ENCODE measurements at regions not wholly inside any gene's neighbourhood (a gene's known extent, or its start where the extent isn't known, plus 50 kb on each side); places are given as distances from the start of the nearest gene placed in this dataset.

- Mint-ChIP-seq H3K36me3 (no peaks in the 10 kb centered on the region), H3K4me3 (no peak overlapping the region), H3K27ac (no peak overlapping the region), H3K9me3 (ENCODE audit: low read depth) (peaks cover 8% of the 10 kb centered on the region), H3K27me3 (no peaks in the 10 kb centered on the region), H3K4me1 (ENCODE audit: low read depth) (no peaks in the 10 kb centered on the region)
These were observed 481.7 kb upstream of the KLF4 start for GRCh38 chr9:107971241-107971640.

DNA sequence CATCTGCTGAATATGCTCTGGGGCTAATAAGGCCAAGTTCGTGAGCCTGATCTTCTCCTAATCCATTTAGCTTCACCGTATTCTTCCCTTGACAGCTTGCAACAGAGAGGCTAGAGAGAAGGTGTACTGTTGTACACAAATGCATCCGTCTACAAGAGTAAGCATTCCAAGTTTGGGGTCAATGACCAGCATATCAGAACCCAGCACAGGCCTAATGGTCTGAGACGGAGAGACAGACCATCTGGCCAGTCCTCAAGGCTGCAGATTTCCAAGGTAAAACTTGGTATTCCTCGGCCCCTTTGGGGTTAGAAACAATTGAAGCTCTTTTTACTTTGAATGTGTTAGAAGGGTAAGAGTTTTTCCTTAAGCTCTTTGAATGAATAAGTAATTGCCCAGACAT lies 481.2 kb upstream of the KLF4 start:
- Mint-ChIP-seq H3K27ac (no peak overlapping the region), H3K4me3 (no peak overlapping the region), H3K27me3 (no peaks in the 10 kb centered on the region), H3K36me3 (no peaks in the 10 kb centered on the region), H3K9me3 (ENCODE audit: low read depth) (peaks cover 8% of the 10 kb centered on the region), H3K4me1 (ENCODE audit: low read depth) (no peaks in the 10 kb centered on the region)

DNA sequence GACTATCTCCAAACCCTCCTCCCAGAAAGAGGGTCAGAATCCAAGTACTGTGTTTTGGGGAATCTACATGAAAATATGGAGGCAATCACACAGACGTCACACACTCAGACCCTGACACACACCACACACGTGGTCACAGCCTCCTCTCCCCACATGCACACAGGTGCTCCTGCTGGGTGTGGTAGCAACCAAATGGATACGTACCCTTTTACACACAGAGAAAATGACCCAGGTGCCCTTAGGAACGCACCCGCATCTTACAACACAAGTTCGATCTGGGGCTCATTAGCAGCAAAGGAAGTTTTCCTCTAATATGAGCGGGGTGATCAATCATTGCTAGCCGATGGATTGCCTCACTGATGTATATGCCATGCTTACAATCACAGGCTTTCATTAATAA lies 480.2 kb upstream of the KLF4 start:
- Mint-ChIP-seq H3K36me3 (no peaks in the 10 kb centered on the region), H3K4me3 (no peak overlapping the region)

DNA sequence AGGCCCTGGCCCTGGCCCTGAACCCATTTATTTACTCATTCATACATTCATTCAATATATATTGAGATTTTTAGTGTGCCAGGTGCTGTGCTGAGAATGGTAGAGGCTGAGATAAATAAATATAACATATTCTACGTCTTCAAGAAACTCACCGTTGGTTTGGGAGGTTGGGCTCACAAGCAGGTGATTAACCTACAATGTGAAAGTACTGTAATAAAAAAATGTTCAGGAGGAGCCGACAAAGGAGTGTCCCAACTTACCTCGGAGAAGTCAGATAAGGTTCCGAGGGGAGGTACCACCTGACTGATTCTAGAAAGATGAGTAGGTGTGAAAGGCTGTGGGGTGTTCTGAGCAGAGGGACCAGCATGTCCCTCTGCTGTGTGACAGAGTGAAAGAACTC lies 479.6 kb upstream of the KLF4 start:
- H3K4me1 Mint-ChIP-seq (ENCODE audit: low read depth) = no peaks in the 10 kb centered on the region
- H3K27ac Mint-ChIP-seq = no peak overlapping the region
- H3K36me3 Mint-ChIP-seq = no peaks in the 10 kb centered on the region
- H3K4me3 Mint-ChIP-seq = no peak overlapping the region
- no peaks in the 10 kb centered on the region for H3K27me3 Mint-ChIP-seq
- peaks cover under 1% of the 10 kb centered on the region for H3K9me3 Mint-ChIP-seq (ENCODE audit: low read depth)

More for the DNA sequence above, 480.2 kb upstream of the KLF4 start:
- Mint-ChIP-seq H3K4me1 (ENCODE audit: low read depth) (no peaks in the 10 kb centered on the region), H3K27me3 (no peaks in the 10 kb centered on the region), H3K9me3 (ENCODE audit: low read depth) (peaks cover 6% of the 10 kb centered on the region), H3K27ac (no peak overlapping the region)

- no peaks in the 10 kb centered on the region for H3K36me3 Mint-ChIP-seq
- no peaks in the 10 kb centered on the region for H3K27me3 Mint-ChIP-seq
- H3K9me3 Mint-ChIP-seq (ENCODE audit: low read depth) = peaks cover 5% of the 10 kb centered on the region
- no peak overlapping the region for H3K4me3 Mint-ChIP-seq
- H3K27ac Mint-ChIP-seq = no peak overlapping the region
- no peaks in the 10 kb centered on the region for H3K4me1 Mint-ChIP-seq (ENCODE audit: low read depth)
These were observed 473.7 kb upstream of the KLF4 start for GRCh38 chr9:107963246-107963645.

DNA sequence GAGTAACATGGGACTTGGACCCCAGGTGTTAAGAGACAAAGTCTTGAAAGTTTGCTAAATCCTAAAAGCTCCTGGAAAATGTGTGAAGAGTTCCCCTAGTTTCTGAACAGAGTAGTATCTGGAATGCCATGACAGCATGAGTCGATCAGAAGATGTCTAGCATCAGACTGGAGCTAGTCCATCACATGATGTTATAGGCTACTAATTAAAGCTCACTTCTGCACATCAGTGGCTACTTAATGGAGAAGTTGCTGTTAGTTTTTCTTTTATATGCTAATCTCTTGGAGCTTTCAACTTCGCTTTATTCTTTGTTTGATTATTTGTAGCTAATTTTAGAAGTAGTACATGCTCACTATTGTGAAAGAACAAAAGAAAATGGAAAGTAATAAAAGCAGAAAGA lies 471.3 kb upstream of the KLF4 start:
- Mint-ChIP-seq H3K36me3 (no peaks in the 10 kb centered on the region), H3K9me3 (ENCODE audit: low read depth) (peaks cover 8% of the 10 kb centered on the region), H3K27me3 (no peaks in the 10 kb centered on the region), H3K4me3 (no peak overlapping the region), H3K4me1 (ENCODE audit: low read depth) (no peaks in the 10 kb centered on the region), H3K27ac (no peak overlapping the region)

GRCh38 chr9:107954312-107954711 lies 464.7 kb upstream of the KLF4 start:
- no peaks in the 10 kb centered on the region for H3K36me3 Mint-ChIP-seq
- H3K27ac Mint-ChIP-seq = no peak overlapping the region
- no peaks in the 10 kb centered on the region for H3K27me3 Mint-ChIP-seq
- no peak overlapping the region for H3K4me3 Mint-ChIP-seq
- H3K9me3 Mint-ChIP-seq (ENCODE audit: low read depth) = peaks cover 12% of the 10 kb centered on the region
- H3K4me1 Mint-ChIP-seq (ENCODE audit: low read depth) = no peaks in the 10 kb centered on the region

DNA sequence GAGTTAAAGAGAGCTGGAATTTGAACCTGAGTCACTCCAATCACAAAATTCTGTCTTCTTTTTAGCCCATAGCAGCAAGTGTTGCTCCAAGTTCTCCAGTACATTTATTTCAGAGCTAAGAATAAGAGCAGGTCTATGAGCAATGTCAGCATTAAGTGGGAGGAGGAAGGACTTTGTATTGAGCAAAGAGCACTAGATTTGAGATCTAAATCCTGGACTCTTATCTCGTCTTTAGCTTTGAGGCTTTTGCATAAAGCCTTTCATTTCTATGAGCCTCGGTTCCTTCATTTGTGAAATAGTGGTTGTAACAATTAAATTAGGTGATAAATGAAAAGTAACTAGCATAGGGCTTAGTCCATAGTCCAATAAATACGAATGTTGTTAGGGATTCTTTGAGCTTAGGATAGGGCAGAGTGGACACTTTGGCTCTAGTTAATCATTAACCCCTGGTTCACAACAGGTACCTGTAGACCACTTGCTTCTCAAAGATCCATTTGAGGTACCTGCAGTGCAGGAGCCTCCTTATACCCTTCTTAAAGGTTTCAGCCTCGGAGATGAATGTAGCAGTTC lies 464.1 kb upstream of the KLF4 start:
- peaks cover 12% of the 10 kb centered on the region for H3K9me3 Mint-ChIP-seq (ENCODE audit: low read depth)
- H3K27me3 Mint-ChIP-seq = no peaks in the 10 kb centered on the region
- no peak overlapping the region for H3K27ac Mint-ChIP-seq
- H3K4me1 Mint-ChIP-seq (ENCODE audit: low read depth) = no peaks in the 10 kb centered on the region
- no peaks in the 10 kb centered on the region for H3K36me3 Mint-ChIP-seq
- H3K4me3 Mint-ChIP-seq = no peak overlapping the region

- no peaks in the 10 kb centered on the region for H3K4me1 Mint-ChIP-seq (ENCODE audit: low read depth)
- no peaks in the 10 kb centered on the region for H3K27me3 Mint-ChIP-seq
- H3K27ac Mint-ChIP-seq = no peak overlapping the region
- H3K36me3 Mint-ChIP-seq = no peaks in the 10 kb centered on the region
- peaks cover 12% of the 10 kb centered on the region for H3K9me3 Mint-ChIP-seq (ENCODE audit: low read depth)
- H3K4me3 Mint-ChIP-seq = no peak overlapping the region
These were observed 463.2 kb upstream of the KLF4 start for GRCh38 chr9:107952773-107953172.

GRCh38 chr9:107951511-107951910 lies 461.9 kb upstream of the KLF4 start:
- no peak overlapping the region for H3K4me3 Mint-ChIP-seq

DNA sequence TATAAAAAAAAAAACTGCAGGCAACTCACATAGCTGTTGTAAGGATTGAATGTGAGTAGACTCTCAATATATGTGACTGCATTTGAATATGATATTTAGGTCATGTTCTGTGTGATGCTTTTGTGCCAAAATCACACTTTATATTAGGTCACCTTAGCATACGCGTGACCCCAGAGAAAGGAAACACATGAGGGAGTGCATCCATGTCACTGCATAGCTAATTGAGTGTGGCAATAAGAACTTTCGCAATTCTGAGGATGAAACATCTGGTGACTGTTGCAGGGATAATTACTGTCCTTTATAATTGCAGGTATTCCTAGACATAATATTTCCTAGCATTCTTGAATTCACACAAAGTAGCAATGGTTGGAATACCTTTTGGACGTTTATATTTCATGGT lies 459.5 kb upstream of the KLF4 start:
- no peak overlapping the region for H3K4me3 Mint-ChIP-seq
- H3K4me1 Mint-ChIP-seq (ENCODE audit: low read depth) = no peaks in the 10 kb centered on the region
- H3K27me3 Mint-ChIP-seq = no peaks in the 10 kb centered on the region
- H3K9me3 Mint-ChIP-seq (ENCODE audit: low read depth) = peaks cover 9% of the 10 kb centered on the region
- no peaks in the 10 kb centered on the region for H3K36me3 Mint-ChIP-seq
- H3K27ac Mint-ChIP-seq = no peak overlapping the region

More at GRCh38 chr9:107951511-107951910, 461.9 kb upstream of the KLF4 start:
- H3K27me3 Mint-ChIP-seq = no peaks in the 10 kb centered on the region
- H3K36me3 Mint-ChIP-seq = no peaks in the 10 kb centered on the region
- peaks cover 9% of the 10 kb centered on the region for H3K9me3 Mint-ChIP-seq (ENCODE audit: low read depth)
- no peaks in the 10 kb centered on the region for H3K4me1 Mint-ChIP-seq (ENCODE audit: low read depth)
- no peak overlapping the region for H3K27ac Mint-ChIP-seq

DNA sequence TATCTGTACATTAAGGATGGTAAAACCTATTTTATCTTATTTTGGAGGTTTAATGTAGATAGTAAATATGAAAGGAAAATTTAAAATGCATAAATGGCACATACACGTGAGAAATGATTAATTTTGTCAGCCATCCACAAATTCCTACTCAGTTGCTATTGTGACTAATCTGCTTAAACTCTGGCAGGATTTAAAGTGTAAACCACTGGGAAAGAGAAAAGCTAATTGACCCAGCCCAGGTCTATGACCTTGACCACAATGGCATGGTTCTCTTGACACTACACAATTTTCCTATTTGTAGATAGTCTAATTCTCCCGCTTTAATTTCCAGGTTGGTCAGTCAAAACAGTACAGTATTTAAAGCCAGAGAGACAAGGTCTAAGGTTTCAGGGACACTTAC lies 459.0 kb upstream of the KLF4 start:
- Mint-ChIP-seq H3K36me3 (no peaks in the 10 kb centered on the region), H3K4me1 (ENCODE audit: low read depth) (no peaks in the 10 kb centered on the region), H3K4me3 (no peak overlapping the region), H3K9me3 (ENCODE audit: low read depth) (peaks cover 12% of the 10 kb centered on the region), H3K27me3 (peaks cover 2% of the 10 kb centered on the region), H3K27ac (no peak overlapping the region)

GRCh38 chr9:107948086-107948485 lies 458.5 kb upstream of the KLF4 start:
- Mint-ChIP-seq H3K9me3 (ENCODE audit: low read depth) (peaks cover 14% of the 10 kb centered on the region), H3K4me1 (ENCODE audit: low read depth) (no peaks in the 10 kb centered on the region)

DNA sequence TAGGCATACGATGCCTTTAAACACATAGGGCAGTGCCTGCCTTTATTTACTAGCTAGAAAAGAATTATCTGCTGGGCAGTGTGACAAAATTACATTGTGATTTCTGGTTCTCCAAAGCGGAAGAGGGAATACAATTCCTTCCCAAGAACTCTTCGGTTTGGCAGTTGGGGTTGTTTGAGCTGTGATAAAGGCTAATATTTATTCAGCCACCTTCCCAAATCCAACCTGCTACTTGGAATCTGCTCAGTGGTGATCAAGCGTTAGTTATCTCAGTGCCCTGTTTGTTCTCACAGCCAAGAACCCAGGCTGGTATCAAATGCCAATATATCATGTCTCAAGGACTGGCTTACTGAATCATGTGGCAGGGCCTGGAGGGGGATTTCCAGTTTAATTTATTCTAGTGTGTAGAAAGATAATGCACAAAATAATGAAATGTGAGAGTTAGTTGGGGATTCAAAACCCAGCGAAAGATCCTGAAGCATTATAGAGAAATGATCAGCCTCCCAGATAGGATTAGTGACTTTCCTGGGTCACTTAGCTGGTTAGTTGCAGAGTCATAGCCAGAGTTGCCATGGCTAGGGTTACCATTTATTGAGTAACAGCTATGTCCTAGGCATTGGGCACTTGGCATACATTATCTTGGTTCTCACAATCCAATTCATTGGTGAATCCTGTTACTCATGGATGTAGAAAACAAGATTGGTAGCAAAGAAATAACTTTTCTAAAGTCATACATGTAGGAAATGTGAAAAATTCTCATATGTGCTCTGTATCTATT lies 457.0 kb upstream of the KLF4 start:
- Mint-ChIP-seq H3K4me3 (no peak overlapping the region), H3K9me3 (ENCODE audit: low read depth) (peaks cover 15% of the 10 kb centered on the region), H3K4me1 (ENCODE audit: low read depth) (no peaks in the 10 kb centered on the region), H3K36me3 (no peaks in the 10 kb centered on the region), H3K27me3 (peaks cover 2% of the 10 kb centered on the region), H3K27ac (no peak overlapping the region)

More at GRCh38 chr9:107948086-107948485, 458.5 kb upstream of the KLF4 start:
- Mint-ChIP-seq H3K36me3 (no peaks in the 10 kb centered on the region), H3K27me3 (peaks cover 2% of the 10 kb centered on the region), H3K27ac (no peak overlapping the region), H3K4me3 (no peak overlapping the region)

DNA sequence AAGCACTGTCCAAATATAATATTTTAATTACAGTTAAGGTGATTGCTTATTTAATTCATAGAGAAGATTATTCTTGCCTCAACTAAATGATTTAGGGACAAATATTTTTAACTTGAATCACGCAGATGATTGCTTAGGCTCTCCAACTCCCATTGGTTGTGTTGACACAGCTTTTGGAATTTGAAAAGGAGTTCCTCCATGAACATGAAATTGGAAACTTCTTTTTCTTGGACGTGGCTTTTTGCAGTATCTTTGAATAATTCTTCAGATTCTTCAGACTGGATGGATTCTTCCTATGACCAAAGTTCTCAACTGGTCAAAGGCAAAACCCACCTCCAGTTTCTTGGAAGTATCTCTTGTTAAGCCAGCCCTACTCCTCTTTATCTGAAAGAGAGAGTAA lies 456.4 kb upstream of the KLF4 start:
- Mint-ChIP-seq H3K9me3 (ENCODE audit: low read depth) (peaks cover 13% of the 10 kb centered on the region), H3K27me3 (peaks cover 2% of the 10 kb centered on the region), H3K36me3 (no peaks in the 10 kb centered on the region), H3K4me3 (no peak overlapping the region), H3K27ac (no peak overlapping the region), H3K4me1 (ENCODE audit: low read depth) (no peaks in the 10 kb centered on the region)

DNA sequence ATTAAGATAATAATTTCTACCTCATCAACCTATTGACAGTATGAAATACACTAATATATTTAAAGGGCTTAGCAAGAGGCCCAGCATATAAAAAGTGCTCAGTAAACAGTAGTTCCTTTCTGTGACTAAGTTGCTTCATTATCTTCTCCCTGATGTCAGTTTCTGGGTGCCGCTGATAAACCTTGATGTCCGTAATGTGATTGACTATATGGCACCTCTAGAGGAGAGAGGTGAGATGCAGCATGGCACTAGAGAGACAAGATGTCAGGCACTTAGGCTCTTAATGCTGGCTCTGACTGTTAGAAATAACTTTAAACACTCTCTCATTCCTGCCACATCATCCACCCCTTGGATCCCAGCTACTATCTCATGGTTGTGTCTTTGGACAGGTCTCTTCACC lies 455.9 kb upstream of the KLF4 start:
- no peak overlapping the region for H3K27ac Mint-ChIP-seq
- H3K9me3 Mint-ChIP-seq (ENCODE audit: low read depth) = peaks cover 13% of the 10 kb centered on the region
- H3K4me3 Mint-ChIP-seq = no peak overlapping the region
- peaks cover 2% of the 10 kb centered on the region for H3K27me3 Mint-ChIP-seq
- H3K36me3 Mint-ChIP-seq = no peaks in the 10 kb centered on the region
- H3K4me1 Mint-ChIP-seq (ENCODE audit: low read depth) = no peaks in the 10 kb centered on the region

All from activated naive CD8-positive, alpha-beta T cell (primary cell).